IMR-90 (cell line): ENCODE measurements at regions not wholly inside any gene's neighbourhood (a gene's known extent, or its start where the extent isn't known, plus 50 kb on each side); places are given as distances from the start of the nearest gene placed in this dataset.

Experiments used
- ATAC-seq: fragments of 200-7000 bp; cut with Tn5 transposase; 2 replicates; pipeline ENCODE4 v1.9.1; 2020; ENCODE audit warnings: low read depth, mild to moderate bottlenecking, moderate library complexity
- BruUV-seq: library from RNA; stranded (reverse); fragments of 400-500 nt; replicated peaks from 2 replicates; lab custom pipeline; 2021; lab: Mats Ljungman, UMichigan
- CTCF ChIA-PET: fragments of 300-600 bp; formaldehyde crosslinking; extraction: SDS; loops from one replicate; lab custom pipeline; 2021; ENCODE audit warnings: antibody characterized with exemption; lab: Yijun Ruan, JAX
- POLR2A ChIA-PET: fragments of 300-600 bp; sonication (Branson Sonifier 250); formaldehyde crosslinking; loops from one replicate; lab custom pipeline; 2022; ENCODE audit warnings: antibody characterized with exemption; ENCODE audit not compliant: unreplicated experiment; lab: Charles Lee
- DNase-seq: peaks from one replicate; pipeline ENCODE4 v3.0.0; 2013
- H2AFZ ChIP-seq: replicated peaks from 2 replicates; pipeline ENCODE3; 2013; ENCODE audit warnings: low read length, mild to moderate bottlenecking; ENCODE audit not compliant: poor library complexity
- H2AK5ac ChIP-seq: 2 replicates; pipeline ENCODE4 v1.6.1; 2013; ENCODE audit warnings: low read depth, low read length, inconsistent platforms
- H2AK9ac ChIP-seq: replicated peaks from 2 replicates; pipeline ENCODE3; 2013; ENCODE audit warnings: mild to moderate bottlenecking, low read depth, low read length, moderate library complexity; ENCODE audit not compliant: poor library complexity
- H2BK120ac ChIP-seq: 2 replicates; pipeline ENCODE4 v1.6.1; 2013; ENCODE audit warnings: low read depth, low read length, inconsistent platforms
- H2BK15ac ChIP-seq: 3 replicates; pipeline ENCODE4 v1.6.1; 2013; ENCODE audit warnings: low read depth, low read length, inconsistent platforms
- H2BK20ac ChIP-seq: 2 replicates; pipeline ENCODE4 v1.6.1; 2013; ENCODE audit warnings: low read depth, mild to moderate bottlenecking, inconsistent platforms, low read length, moderate library complexity
- H2BK5ac ChIP-seq: 2 replicates; pipeline ENCODE4 v1.6.1; 2013; ENCODE audit warnings: mild to moderate bottlenecking, low read depth, low read length, inconsistent platforms; ENCODE audit not compliant: poor library complexity, severe bottlenecking
- H3K14ac ChIP-seq: replicated peaks from 2 replicates; pipeline ENCODE4 v1.6.1; 2013; ENCODE audit warnings: low read depth, low read length, inconsistent platforms
- H3K18ac ChIP-seq: 2 replicates; pipeline ENCODE4 v1.6.1; 2013; ENCODE audit warnings: low read depth, low read length, control low read depth
- H3K23ac ChIP-seq: 2 replicates; pipeline ENCODE4 v1.6.1; 2013; ENCODE audit warnings: low read depth, low read length, inconsistent platforms
- H3K27ac ChIP-seq: 2 replicates; pipeline ENCODE4 v1.5.1; 2013; ENCODE audit warnings: mild to moderate bottlenecking, control low read depth, low read length; ENCODE audit not compliant: insufficient read depth
- H3K27me3 ChIP-seq: 2 replicates; pipeline ENCODE4 v1.6.1; 2013; ENCODE audit warnings: low read length; ENCODE audit not compliant: control insufficient read depth, insufficient read depth
- H3K36me3 ChIP-seq: 2 replicates; pipeline ENCODE4 v1.6.1; 2013; ENCODE audit warnings: low read length, mixed read lengths; ENCODE audit not compliant: control insufficient read depth, insufficient read depth
- H3K4ac ChIP-seq: 2 replicates; pipeline ENCODE4 v1.6.1; 2013; ENCODE audit warnings: low read depth, low read length, inconsistent platforms
- H3K4me1 ChIP-seq: 2 replicates; pipeline ENCODE4 v1.6.1; 2013; ENCODE audit warnings: low read length, mixed read lengths; ENCODE audit not compliant: control insufficient read depth, insufficient read depth
- H3K4me2 ChIP-seq: 2 replicates; pipeline ENCODE4 v1.6.1; 2013; ENCODE audit warnings: low read depth, mild to moderate bottlenecking, control low read depth, low read length, moderate library complexity
- H3K4me3 ChIP-seq: 2 replicates; pipeline ENCODE4 v1.5.1; 2013; ENCODE audit warnings: low read depth, mild to moderate bottlenecking, control low read depth, low read length, moderate library complexity; ENCODE audit not compliant: insufficient read depth
- H3K56ac ChIP-seq: 2 replicates; pipeline ENCODE4 v1.6.1; 2013; ENCODE audit warnings: low read length, inconsistent platforms; ENCODE audit not compliant: insufficient read depth; ENCODE audit errors: extremely low read depth
- H3K79me1 ChIP-seq, 2 experiments: 2 replicates each; pipeline ENCODE4 v1.6.1; 2013; ENCODE audit warnings: low read length in 2 of 2, inconsistent platforms in 1 of 2, low read depth in 1 of 2
- H3K9ac ChIP-seq: 2 replicates; pipeline ENCODE4 v1.6.1; 2013; ENCODE audit warnings: low read depth, low read length, control low read depth
- H3K9me1 ChIP-seq: 2 replicates; pipeline ENCODE4 v1.6.1; 2013; ENCODE audit warnings: low read length, inconsistent platforms; ENCODE audit not compliant: insufficient read depth
- H3K9me3 ChIP-seq: 2 replicates; pipeline ENCODE4 v1.6.1; 2013; ENCODE audit warnings: low read length; ENCODE audit not compliant: control insufficient read depth, insufficient read depth
- H4K20me1 ChIP-seq: 2 replicates; pipeline ENCODE4 v1.6.1; 2013; ENCODE audit warnings: low read length, inconsistent platforms; ENCODE audit not compliant: insufficient read depth
- H4K5ac ChIP-seq: 2 replicates; pipeline ENCODE4 v1.6.1; 2013; ENCODE audit warnings: mild to moderate bottlenecking, low read depth, low read length, control low read depth
- H4K8ac ChIP-seq, 2 experiments: 2 replicates each; pipeline ENCODE4 v1.6.1; 2013; ENCODE audit warnings: low read depth in 2 of 2, low read length in 2 of 2, control low read depth in 1 of 2, inconsistent platforms in 1 of 2
- H4K91ac ChIP-seq: 2 replicates; pipeline ENCODE4 v1.6.1; 2013; ENCODE audit warnings: low read depth, low read length, inconsistent platforms; ENCODE audit not compliant: insufficient read depth
- BHLHE40 ChIP-seq: fragments of 150-350 bp; IDR thresholded peaks from 2 replicates; pipeline ENCODE4 v1.6.1; 2016; ENCODE audit warnings: mild to moderate bottlenecking, low read depth, low read length
- CEBPB ChIP-seq: IDR thresholded peaks from 2 replicates; pipeline ENCODE4 v1.6.1; 2012; ENCODE audit warnings: low read depth, low read length, improper control_type of control experiment
- CHD1 ChIP-seq: IDR thresholded peaks from 2 replicates; pipeline ENCODE4 v1.6.1; 2012; ENCODE audit warnings: low read depth, low read length, improper control_type of control experiment
- CTCF ChIP-seq: conservative IDR thresholded peaks from 2 replicates; pipeline ENCODE4 v1.5.1; 2012; ENCODE audit warnings: mild to moderate bottlenecking, low read depth, low read length, improper control_type of control experiment
- FOS ChIP-seq: fragments of 150-350 bp; IDR thresholded peaks from 2 replicates; pipeline ENCODE4 v1.6.1; 2016; ENCODE audit warnings: low read depth, low read length
- MAFK ChIP-seq: IDR thresholded peaks from 2 replicates; pipeline ENCODE4 v1.6.1; 2012; ENCODE audit warnings: low read depth, low read length, improper control_type of control experiment
- MAZ ChIP-seq: IDR thresholded peaks from 2 replicates; pipeline ENCODE4 v1.6.1; 2012; ENCODE audit warnings: low read depth, mild to moderate bottlenecking, low read length, improper control_type of control experiment, moderate library complexity, borderline replicate concordance
- MXI1 ChIP-seq: IDR thresholded peaks from 2 replicates; pipeline ENCODE4 v1.6.1; 2012; ENCODE audit warnings: low read depth, mild to moderate bottlenecking, low read length, moderate library complexity, borderline replicate concordance
- NFE2L2 ChIP-seq: fragments of 150-350 bp; IDR thresholded peaks from 2 replicates; pipeline ENCODE4 v1.6.1; 2016; ENCODE audit warnings: low read depth, mild to moderate bottlenecking, low read length
- POLR2A ChIP-seq: IDR thresholded peaks from 2 replicates; pipeline ENCODE4 v1.6.1; 2012; ENCODE audit warnings: mild to moderate bottlenecking, low read depth, low read length
- RAD21 ChIP-seq: IDR thresholded peaks from 2 replicates; pipeline ENCODE4 v1.6.1; 2012; ENCODE audit warnings: low read length, improper control_type of control experiment
- RCOR1 ChIP-seq: IDR thresholded peaks from 2 replicates; pipeline ENCODE4 v1.6.1; 2012; ENCODE audit warnings: mild to moderate bottlenecking, low read length, improper control_type of control experiment; ENCODE audit not compliant: insufficient replicate concordance
- RFX5 ChIP-seq: IDR thresholded peaks from 2 replicates; pipeline ENCODE4 v1.8.0; 2012; ENCODE audit warnings: low read depth, mild to moderate bottlenecking, low read length, moderate library complexity
- SMC3 ChIP-seq: fragments of 150-350 bp; IDR thresholded peaks from 2 replicates; pipeline ENCODE4 v1.6.1; 2016; ENCODE audit warnings: low read depth, mild to moderate bottlenecking, antibody characterized with exemption, low read length, moderate library complexity
- USF2 ChIP-seq: fragments of 150-350 bp; IDR thresholded peaks from 2 replicates; pipeline ENCODE4 v1.6.1; 2017; ENCODE audit warnings: mild to moderate bottlenecking, antibody characterized with exemption, low read length, low read depth
- WGBS, 2 experiments: methylation state at CpG; one replicate each; pipeline versions ENCODE4 v1.1.5 to v1.1.7; 2013; ENCODE audit warnings: missing lambda C conversion rate in 2 of 2; ENCODE audit not compliant: insufficient read length in 1 of 2; ENCODE audit errors: extremely low coverage in 2 of 2; 5-methylcytosine and 5-hydroxymethylcytosine counted together
- dilution Hi-C: fragments of 300-500 bp; cut with HindIII; formaldehyde crosslinking; loops from one replicate; pipeline ENCODE4 v1.14.3; 2018; ENCODE audit warnings: low sequenced_read_pairs; ENCODE audit not compliant: unreplicated experiment
- in situ Hi-C: fragments of 300-500 bp; cut with MboI; formaldehyde crosslinking; loops from 3 replicates; pipeline ENCODE4 v1.14.3; 2019; ENCODE audit warnings: low sequenced_read_pairs, inconsistent platforms, mixed read lengths
- intact Hi-C: fragments of 100-400 bp; cut with micrococcal nuclease; formaldehyde crosslinking; loops from 2 replicates; pipeline ENCODE4 v1.10.0; 2022
- TF ChIP-seq, protein P1 (sequence below): fragments of 150-350 bp; IDR thresholded peaks from 2 replicates; pipeline ENCODE4 v1.6.1; 2016; ENCODE audit warnings: low read depth, mild to moderate bottlenecking, low read length, moderate library complexity, borderline replicate concordance

DNA sequence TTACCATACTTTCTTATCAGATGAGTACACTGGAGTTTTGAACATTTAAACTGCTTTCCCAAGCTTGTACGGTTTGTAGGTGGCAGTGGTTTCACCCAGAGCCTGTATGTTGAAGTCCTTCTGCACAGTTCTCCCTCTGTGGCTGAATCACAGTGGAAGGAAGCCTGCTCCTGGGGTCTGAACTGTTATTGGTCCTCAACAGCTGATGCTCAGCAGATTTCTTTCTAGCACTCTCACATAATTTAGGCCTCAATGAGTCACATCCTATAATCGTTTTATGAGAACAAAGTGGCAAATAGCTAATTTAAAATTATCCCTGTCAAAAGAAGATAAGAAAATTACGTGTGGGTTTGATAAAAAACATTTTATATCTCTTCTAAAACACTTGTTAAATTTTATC lies 229.7 kb downstream of the TLE4 start:
- peaks cover 4% of the 10 kb centered on the region; the same call in 1 of the 2 replicates for H3K4me1 ChIP-seq
- TF ChIP-seq CEBPB (no peak), SMC3 (no peak), FOS (no peak), CTCF (no peak), BHLHE40 (no peak), MAFK (no peak), NFE2L2 (no peak), RCOR1 (no peak), MAZ (no peak), CHD1 (no peak), POLR2A (no peak), RFX5 (no peak), RAD21 (no peak), MXI1 (no peak), USF2 (no peak)
- TF ChIP-seq, protein P1, sequence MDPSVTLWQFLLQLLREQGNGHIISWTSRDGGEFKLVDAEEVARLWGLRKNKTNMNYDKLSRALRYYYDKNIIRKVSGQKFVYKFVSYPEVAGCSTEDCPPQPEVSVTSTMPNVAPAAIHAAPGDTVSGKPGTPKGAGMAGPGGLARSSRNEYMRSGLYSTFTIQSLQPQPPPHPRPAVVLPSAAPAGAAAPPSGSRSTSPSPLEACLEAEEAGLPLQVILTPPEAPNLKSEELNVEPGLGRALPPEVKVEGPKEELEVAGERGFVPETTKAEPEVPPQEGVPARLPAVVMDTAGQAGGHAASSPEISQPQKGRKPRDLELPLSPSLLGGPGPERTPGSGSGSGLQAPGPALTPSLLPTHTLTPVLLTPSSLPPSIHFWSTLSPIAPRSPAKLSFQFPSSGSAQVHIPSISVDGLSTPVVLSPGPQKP, result no peak
- no peak overlapping the region for H2AK9ac ChIP-seq
- H3K9me1 ChIP-seq, result no peaks in the 10 kb centered on the region; the same call in 1 of the 2 replicates
- intact Hi-C loops (no loop called here), dilution Hi-C loops (no loop called here), in situ Hi-C loops (no loop called here)
- H4K91ac ChIP-seq, result no peak overlapping the region
- no peaks in the 10 kb centered on the region for H3K36me3 ChIP-seq
- no peak overlapping the region for H3K4me2 ChIP-seq
- no peak overlapping the region for H4K5ac ChIP-seq
- H3K4me3 ChIP-seq, result no peak overlapping the region
- DNase-seq (no peak), ATAC-seq (no peak)
- no peak overlapping the region for H3K18ac ChIP-seq
- no peak overlapping the region for H3K4ac ChIP-seq
- no peak overlapping the region for H2AFZ ChIP-seq
- H3K9ac ChIP-seq, result no peak overlapping the region
- no TSS peak for BruUV-seq
- WGBS, 2 experiments, result no CpG with 5 or more reads among the region's 3 CpGs
- no peak overlapping the region for H2BK5ac ChIP-seq
- ChIA-PET CTCF (interaction anchor here (0.7 kb wide), 1 partner anchor 86 kb away, joined by 3 read pairs; no protein-coding TSS in a partner anchor), POLR2A (no interaction called here)
- H3K23ac ChIP-seq, result no peak overlapping the region
- no peak overlapping the region for H3K14ac ChIP-seq
- H3K27ac ChIP-seq, result no peak overlapping the region
- no peaks in the 10 kb centered on the region for H4K20me1 ChIP-seq
- H2BK20ac ChIP-seq, result no peak overlapping the region
- H3K56ac ChIP-seq, result no peak overlapping the region
- no peaks in the 10 kb centered on the region for H3K9me3 ChIP-seq
- no peaks in the 10 kb centered on the region for H3K79me1 ChIP-seq
- no peak overlapping the region for H2BK15ac ChIP-seq
- no peak overlapping the region for H2AK5ac ChIP-seq
- H4K8ac ChIP-seq, result no peak overlapping the region
- no peak overlapping the region for H2BK120ac ChIP-seq
- no peaks in the 10 kb centered on the region for H3K27me3 ChIP-seq
